Skeletal muscle cell (primary cell): ENCODE measurements at regions not wholly inside any gene's neighbourhood (a gene's known extent, or its start where the extent isn't known, plus 50 kb on each side); places are given as distances from the start of the nearest gene placed in this dataset.
"Not testable (repeated sequence)": the region's sequence is repeated elsewhere in the genome, so short reads cannot be mapped to it uniquely, and the experiment has no call there.

Experiments used
- DNase-seq: peaks from one replicate; pipeline ENCODE4 v3.0.0-alpha.2; 2010; ENCODE audit warnings: low read depth
- H3K4me3 ChIP-seq: 2 replicates; pipeline ENCODE4 v1.5.1; 2011; ENCODE audit warnings: low read depth, mild to moderate bottlenecking, control low read depth, low read length, moderate library complexity

- peak; percentile 5 for DNase-seq
- no peak overlapping the region for H3K4me3 ChIP-seq
Measured at GRCh38 chrX:113421432-113421831, 580.8 kb upstream of the AMOT start.

- no peak for DNase-seq
- no peak overlapping the region for H3K4me3 ChIP-seq
Measured at GRCh38 chrX:113412106-113412505, 571.5 kb upstream of the AMOT start.

DNA sequence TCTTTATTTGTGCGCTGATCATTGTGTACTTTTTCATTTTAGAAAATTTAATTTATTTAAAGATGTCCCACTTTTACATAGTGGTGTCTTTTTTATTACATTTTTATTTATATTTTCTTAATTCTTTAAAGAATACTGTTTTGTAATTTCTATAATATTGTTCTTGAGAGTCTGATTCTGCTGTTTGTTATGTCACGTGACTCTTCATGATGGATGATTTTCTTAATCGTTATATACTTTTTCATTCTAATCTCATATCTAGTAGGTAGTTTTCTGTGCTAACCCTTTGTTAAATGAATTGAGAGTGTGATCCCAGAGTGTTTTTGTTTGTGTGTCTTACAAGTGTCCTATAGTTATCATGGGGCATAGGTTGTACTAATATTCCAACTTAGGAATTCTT is 568.2 kb upstream of the AMOT start:
- DNase-seq = no peak
- no peak overlapping the region for H3K4me3 ChIP-seq

DNA sequence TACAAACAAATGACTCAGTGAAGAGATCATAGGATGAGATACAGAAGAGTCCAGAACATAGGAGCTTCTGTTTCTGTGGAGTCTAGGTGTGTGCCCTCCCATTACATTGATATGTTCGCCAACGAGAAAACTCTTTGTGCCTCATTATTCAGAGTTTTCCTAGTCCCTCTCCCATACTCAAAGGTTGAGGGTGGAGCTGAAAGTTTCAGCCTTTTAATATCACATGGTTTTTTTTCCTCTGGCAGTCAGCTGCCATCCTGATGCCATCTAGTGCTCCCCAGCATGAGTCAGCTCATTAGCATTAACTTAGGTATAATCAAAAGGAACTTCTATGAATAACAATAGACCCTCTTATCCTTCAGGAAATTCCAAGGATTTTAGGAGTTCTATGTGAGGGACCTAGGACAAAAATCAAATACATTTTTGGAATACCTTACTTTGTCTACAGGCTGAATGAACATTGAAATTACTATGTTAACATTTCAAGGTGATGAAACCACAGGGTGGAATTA is 559.6 kb upstream of the AMOT start:
- DNase-seq = no peak
- no peak overlapping the region for H3K4me3 ChIP-seq

DNA sequence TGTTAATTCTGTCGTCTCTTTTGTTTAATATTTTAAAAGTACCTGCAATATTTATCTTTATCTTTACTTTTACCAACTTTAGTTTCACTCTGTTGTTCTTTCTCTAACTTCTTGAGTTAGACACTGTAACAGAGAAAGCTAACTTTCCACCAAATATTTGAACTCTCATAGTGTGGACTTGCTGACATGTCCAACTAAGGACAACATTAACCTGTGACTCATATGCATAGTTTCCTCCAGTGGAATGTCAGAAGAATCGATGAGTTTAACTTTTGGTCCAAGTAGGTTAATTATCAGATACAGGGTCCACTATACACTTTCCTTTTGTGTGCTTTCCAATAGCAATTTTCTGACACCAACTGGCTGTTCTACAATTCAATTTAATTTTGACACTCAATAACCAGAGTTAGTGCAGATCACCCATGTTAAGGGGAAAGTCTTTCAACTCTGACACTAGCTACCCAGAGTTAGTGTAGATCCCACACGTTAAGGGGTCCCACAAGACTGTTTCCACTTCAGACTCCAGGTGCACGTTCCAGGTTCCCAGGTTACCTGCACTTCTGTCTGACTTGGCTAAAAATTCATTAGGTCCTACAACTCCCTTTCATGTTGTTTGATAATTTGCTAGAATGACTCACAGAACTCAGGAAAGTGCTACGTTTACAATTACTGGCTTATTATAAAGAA is 559.0 kb upstream of the AMOT start:
- H3K4me3 ChIP-seq = no peak overlapping the region
- DNase-seq = peak; percentile 24

GRCh38 chrX:113392355-113392754 is 551.7 kb upstream of the AMOT start:
- DNase-seq = no peak
- no peak overlapping the region for H3K4me3 ChIP-seq

- no peak for DNase-seq
- H3K4me3 ChIP-seq = no peak overlapping the region
Measured at GRCh38 chrX:113391875-113392274, 551.2 kb upstream of the AMOT start.

- DNase-seq = no peak
Measured at GRCh38 chrX:113390531-113390930, 549.9 kb upstream of the AMOT start.

DNA sequence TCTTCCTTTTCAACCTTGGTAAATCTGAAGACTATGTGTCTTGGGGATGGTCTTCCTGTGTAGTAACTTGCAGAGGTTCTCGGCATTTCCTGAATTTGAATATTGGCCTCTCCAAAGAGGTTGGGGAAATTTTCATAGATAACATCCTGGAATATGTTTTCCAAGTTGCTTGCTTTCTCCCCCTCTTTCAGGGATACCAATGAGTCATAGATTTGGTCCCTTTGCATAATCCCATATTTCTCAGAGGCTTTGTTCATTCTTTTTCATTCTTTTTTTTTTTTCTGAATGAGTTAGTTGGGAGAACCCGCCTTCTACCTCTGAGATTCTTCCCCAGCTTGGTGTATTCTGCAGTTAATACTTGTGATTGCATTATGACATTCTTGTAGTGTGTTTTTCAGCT is 549.2 kb upstream of the AMOT start:
- H3K4me3 ChIP-seq = no peak overlapping the region
- no peak for DNase-seq

More at GRCh38 chrX:113390531-113390930, 549.9 kb upstream of the AMOT start:
- H3K4me3 ChIP-seq = no peak overlapping the region

DNA sequence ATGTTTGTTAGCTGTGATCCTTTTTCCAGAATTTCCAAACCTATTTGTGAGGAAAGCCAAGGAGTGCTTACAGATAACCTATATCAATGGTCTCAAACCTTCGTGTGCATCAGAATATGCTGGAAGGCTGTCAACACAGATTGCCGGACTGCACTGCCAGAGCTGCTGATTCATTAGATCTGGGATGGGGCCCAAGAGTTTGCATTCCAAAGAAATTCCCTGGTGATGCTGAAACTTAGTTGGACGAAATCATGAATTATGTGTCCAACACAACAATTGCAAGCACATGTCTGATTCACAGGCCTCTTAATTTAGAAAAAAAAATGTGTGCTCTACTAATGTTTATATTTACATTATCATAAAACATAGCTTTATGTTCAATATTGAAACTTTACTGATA is 544.0 kb upstream of the AMOT start:
- DNase-seq = peak; percentile 67
- no peak overlapping the region for H3K4me3 ChIP-seq

DNA sequence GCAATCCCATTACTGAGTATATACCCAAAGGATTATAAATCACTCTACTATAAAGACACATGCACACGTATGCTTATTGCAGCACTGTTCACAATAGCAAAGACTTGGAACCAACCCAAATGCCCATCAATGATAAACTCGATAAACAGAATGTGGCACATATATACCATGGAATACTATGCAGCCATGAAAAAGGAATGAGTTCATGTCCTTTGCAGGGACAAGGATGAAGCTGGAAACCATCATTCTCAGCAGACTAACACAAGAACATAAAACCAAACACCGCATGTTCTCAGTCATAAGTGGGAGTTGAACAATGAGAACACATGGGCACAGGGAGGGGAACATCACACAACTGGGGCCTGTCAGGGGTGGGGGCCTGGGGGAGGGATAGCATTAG is 532.8 kb upstream of the AMOT start:
- not testable (repeated sequence) for H3K4me3 ChIP-seq, DNase-seq

DNA sequence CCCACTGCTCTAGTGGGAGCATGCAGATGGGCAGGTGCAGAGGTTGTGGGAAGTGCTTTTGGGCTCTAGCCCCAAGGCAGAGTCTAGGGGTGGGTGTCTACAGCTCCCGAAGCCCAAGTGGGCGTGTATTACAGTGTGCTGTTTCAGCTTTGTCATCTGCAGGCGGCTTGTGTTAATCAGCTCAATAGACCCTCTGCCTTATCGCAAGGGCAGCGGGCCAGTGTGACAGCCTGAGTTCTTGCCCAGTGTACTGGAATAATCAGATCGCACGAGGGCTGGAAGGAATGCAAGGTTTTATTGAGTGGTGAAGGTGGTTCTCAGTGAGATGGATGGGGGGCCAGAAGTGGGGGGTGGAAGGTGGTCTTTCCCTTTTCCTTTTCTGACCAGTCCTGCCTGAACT is 529.4 kb upstream of the AMOT start:
- no peak for DNase-seq
- no peak overlapping the region for H3K4me3 ChIP-seq

DNA sequence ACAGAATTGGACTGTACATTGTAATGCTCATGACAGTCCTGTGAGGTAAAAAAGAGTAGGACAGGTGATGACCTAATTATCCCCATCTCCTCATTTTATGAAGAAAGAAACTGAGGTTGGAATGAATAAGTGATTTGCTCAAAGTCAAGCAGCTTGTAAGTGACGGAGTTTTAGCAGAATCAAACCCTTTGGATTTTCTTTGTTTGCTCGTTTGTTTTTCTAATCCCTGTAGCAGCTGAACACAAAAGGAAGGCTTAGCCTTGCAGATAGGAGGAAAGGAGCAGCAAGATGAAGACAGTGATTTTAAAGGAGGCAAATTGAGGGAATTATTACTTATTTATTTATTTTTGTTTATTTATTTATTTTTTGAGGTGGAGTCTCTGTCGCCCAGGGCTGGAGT is 528.4 kb upstream of the AMOT start:
- no peak for DNase-seq
- no peak overlapping the region for H3K4me3 ChIP-seq

- no peak overlapping the region for H3K4me3 ChIP-seq
- DNase-seq = no peak
Measured at GRCh38 chrX:113353134-113353533, 512.5 kb upstream of the AMOT start.

- peak; percentile 13 for DNase-seq
- no peak overlapping the region for H3K4me3 ChIP-seq
Measured at GRCh38 chrX:113330416-113330815, 489.8 kb upstream of the AMOT start.

GRCh38 chrX:113315927-113316326 is 475.3 kb upstream of the AMOT start:
- no peak overlapping the region for H3K4me3 ChIP-seq
- DNase-seq = no peak

GRCh38 chrX:113305496-113305895 is 464.9 kb upstream of the AMOT start:
- no peak overlapping the region for H3K4me3 ChIP-seq
- DNase-seq = peak; percentile 60

DNA sequence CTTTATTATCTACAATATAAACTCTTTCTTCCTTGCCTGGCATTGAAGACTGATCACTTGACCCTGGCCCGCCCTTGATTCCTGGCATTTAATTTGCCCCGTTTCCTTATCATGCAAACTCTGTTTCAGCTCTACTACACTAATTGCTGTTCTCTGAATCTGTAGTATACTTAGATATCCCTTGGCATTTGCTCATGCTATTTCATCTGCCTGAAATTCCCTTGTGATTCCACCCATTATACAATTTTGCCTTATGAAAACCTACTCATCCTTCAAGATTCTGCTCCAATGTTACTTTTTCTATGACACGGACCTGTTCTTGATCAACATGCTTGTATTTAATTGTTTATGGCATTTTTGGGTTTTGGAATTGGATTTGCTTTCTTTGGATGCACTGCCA is 459.9 kb upstream of the AMOT start:
- DNase-seq = no peak

GRCh38 chrX:113297437-113297836 is 456.8 kb upstream of the AMOT start:
- DNase-seq = no peak

More for the DNA sequence above, 459.9 kb upstream of the AMOT start:
- no peak overlapping the region for H3K4me3 ChIP-seq

GRCh38 chrX:113289503-113289902 is 448.9 kb upstream of the AMOT start:
- H3K4me3 ChIP-seq = no peak overlapping the region
- no peak for DNase-seq

More at GRCh38 chrX:113297437-113297836, 456.8 kb upstream of the AMOT start:
- H3K4me3 ChIP-seq = no peak overlapping the region

DNA sequence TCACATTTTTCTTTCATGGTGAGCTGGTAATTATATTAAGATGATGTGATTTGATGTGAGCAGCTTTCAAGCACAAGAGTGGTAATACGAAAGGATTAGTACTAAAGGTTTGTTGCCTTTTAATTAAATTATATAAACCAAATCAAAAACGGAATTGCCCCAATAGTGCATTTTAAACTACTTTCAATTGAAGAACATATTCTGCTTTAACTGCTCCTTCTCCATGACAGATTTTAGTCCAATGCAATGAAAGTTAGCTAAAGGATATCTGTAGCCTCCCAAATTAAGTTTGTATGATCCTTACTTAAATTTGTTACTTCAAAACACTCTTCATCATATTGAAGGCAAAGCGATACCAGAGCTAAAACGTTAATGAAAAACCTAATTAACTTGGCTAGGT is 447.1 kb upstream of the AMOT start:
- DNase-seq = no peak
- H3K4me3 ChIP-seq = no peak overlapping the region

DNA sequence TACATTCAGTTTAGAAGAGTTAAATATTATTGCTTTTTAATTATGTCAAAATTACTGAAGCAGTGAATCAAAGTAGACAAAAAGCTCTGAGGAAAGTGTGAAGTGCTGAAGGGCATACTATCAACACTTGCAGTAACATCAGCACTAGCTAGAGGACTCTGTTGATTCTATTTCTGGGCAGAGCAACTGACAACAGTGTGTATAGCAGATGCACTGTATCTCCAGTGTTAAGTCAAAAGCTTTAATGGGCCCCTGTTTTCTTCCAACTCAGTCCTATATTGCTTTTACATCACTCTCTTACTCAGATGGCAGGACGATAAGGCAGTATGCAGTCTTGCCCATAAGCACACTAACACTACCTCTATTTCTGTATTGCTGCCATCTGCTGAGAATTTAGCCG is 435.2 kb upstream of the AMOT start:
- no peak for DNase-seq
- H3K4me3 ChIP-seq = no peak overlapping the region
